Smooth muscle cell (in vitro differentiated cells): ENCODE measurements at regions not wholly inside any gene's neighbourhood (a gene's known extent, or its start where the extent isn't known, plus 50 kb on each side); places are given as distances from the start of the nearest gene placed in this dataset.

Experiments
- DNase-seq: peaks from one replicate; lab custom pipeline; 2025; ENCODE audit not compliant: unreplicated experiment; lab: John Stamatoyannopoulos, UW
- H2AFZ ChIP-seq: fragments of 200-600 bp; sonication (generic); 2 replicates; pipeline ENCODE4 v1.6.0; 2016; ENCODE audit warnings: antibody characterized with exemption, low read depth, mild to moderate bottlenecking
- H3F3A ChIP-seq: fragments of 200-600 bp; sonication (generic); 2 replicates; pipeline ENCODE4 v1.6.0; 2017; ENCODE audit warnings: antibody characterized with exemption, low read depth
- H3K27ac ChIP-seq: fragments of 200-600 bp; sonication (generic); 2 replicates; pipeline ENCODE4 v1.5.1; 2016; ENCODE audit warnings: low read depth, mild to moderate bottlenecking
- H3K27me3 ChIP-seq: fragments of 200-600 bp; sonication (generic); 2 replicates; pipeline ENCODE4 v1.6.1; 2016; ENCODE audit warnings: low read depth, mild to moderate bottlenecking
- H3K36me3 ChIP-seq: fragments of 200-600 bp; sonication (generic); 2 replicates; pipeline ENCODE4 v1.5.1; 2016; ENCODE audit warnings: low read depth
- H3K4me1 ChIP-seq: fragments of 200-600 bp; sonication (generic); 2 replicates; pipeline ENCODE4 v1.5.1; 2016; ENCODE audit warnings: low read depth
- H3K4me2 ChIP-seq: fragments of 200-600 bp; sonication (generic); 2 replicates; pipeline ENCODE4 v1.6.0; 2016; ENCODE audit warnings: mild to moderate bottlenecking
- H3K4me3 ChIP-seq: fragments of 200-600 bp; sonication (generic); 2 replicates; pipeline ENCODE4 v1.5.1; 2016; ENCODE audit warnings: mild to moderate bottlenecking
- H3K79me2 ChIP-seq: fragments of 200-600 bp; sonication (generic); 2 replicates; pipeline ENCODE4 v1.6.0; 2016; ENCODE audit warnings: low read depth, mild to moderate bottlenecking
- H3K9ac ChIP-seq: fragments of 200-600 bp; sonication (generic); 2 replicates; pipeline ENCODE4 v1.6.0; 2016; ENCODE audit warnings: low read depth
- H3K9me3 ChIP-seq: fragments of 200-600 bp; sonication (generic); replicated peaks from 2 replicates; pipeline ENCODE4 v1.5.1; 2016; ENCODE audit warnings: low read depth
- H4K20me1 ChIP-seq: fragments of 200-600 bp; sonication (generic); 2 replicates; pipeline ENCODE4 v1.6.0; 2016; ENCODE audit warnings: low read depth
- WGBS: methylation state at CpG from one replicate; pipeline ENCODE4 v1.1.7; 2016; ENCODE audit warnings: low lambda C conversion rate; 5-methylcytosine and 5-hydroxymethylcytosine counted together
- TF ChIP-seq, protein P1 (sequence below): fragments of 200-600 bp; sonication (generic); IDR thresholded peaks from 2 replicates; pipeline ENCODE4 v1.5.1; 2017; ENCODE audit warnings: borderline replicate concordance, mild to moderate bottlenecking, antibody characterized with exemption; ENCODE audit not compliant: insufficient read depth, poor library complexity, severe bottlenecking

DNA sequence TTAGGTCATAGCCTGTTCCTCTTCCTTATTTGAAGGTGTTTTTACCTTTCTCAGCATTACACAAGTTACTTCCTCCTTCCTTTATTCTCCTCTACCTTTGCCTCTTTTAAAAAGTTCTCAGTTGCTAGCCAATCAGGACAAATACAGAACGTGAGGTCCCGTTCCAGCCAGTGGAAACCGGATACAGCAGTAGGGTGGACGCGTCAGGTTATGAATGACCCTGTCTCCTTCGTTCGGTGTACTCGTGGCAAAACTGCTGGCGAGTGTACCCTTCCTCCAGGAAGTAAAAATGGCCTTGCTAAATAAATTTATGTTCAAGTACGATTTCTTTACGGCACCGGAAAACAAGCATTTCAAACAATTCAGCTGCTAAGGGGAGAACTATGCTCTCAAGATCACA, 77.0 kb upstream of the MLN start:
- WGBS: 92% methylated on average over 12 of the region's 12 CpGs
- Histone ChIP-seq H3K4me2 (no peak overlapping the region), H3K4me1 (no peaks in the 10 kb centered on the region), H3K36me3 (no peaks in the 10 kb centered on the region), H3K27me3 (peaks cover 33% of the 10 kb centered on the region), H3K4me3 (no peak overlapping the region), H2AFZ (no peak overlapping the region), H4K20me1 (no peaks in the 10 kb centered on the region), H3K9ac (no peak overlapping the region), H3K27ac (no peak overlapping the region), H3K9me3 (no peaks in the 10 kb centered on the region), H3F3A (peaks cover under 1% of the 10 kb centered on the region), H3K79me2 (no peaks in the 10 kb centered on the region)
- DNase-seq: no peak
- TF ChIP-seq, protein P1, sequence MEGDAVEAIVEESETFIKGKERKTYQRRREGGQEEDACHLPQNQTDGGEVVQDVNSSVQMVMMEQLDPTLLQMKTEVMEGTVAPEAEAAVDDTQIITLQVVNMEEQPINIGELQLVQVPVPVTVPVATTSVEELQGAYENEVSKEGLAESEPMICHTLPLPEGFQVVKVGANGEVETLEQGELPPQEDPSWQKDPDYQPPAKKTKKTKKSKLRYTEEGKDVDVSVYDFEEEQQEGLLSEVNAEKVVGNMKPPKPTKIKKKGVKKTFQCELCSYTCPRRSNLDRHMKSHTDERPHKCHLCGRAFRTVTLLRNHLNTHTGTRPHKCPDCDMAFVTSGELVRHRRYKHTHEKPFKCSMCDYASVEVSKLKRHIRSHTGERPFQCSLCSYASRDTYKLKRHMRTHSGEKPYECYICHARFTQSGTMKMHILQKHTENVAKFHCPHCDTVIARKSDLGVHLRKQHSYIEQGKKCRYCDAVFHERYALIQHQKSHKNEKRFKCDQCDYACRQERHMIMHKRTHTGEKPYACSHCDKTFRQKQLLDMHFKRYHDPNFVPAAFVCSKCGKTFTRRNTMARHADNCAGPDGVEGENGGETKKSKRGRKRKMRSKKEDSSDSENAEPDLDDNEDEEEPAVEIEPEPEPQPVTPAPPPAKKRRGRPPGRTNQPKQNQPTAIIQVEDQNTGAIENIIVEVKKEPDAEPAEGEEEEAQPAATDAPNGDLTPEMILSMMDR: no peak

DNA sequence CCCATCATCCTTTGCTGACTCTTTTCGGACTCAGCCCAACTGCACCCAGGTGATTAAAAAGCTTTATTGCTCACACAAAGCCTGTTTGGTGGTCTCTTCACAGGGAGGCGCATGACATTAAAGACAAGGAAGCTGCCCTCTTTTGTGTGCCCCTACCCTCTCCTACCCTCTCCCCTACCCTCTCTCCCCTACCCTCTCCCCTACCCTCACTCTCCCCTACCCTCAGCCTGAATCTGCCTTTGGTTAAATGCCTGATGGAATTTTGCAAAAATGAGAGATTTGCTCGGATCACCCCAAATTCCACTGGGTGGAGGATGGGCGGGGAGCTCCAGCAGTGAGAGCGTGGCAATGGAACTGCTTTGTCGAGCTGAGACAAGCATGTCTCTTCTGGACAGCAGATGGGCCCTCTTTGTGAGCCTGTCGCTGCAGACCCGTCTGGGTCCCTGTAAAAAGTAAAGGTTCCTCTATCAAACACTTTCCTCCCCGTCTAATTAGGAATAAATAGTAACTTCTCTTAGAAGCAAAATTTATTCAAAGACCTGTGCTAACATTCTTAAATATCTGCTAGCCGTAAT, 76.4 kb upstream of the MLN start:
- Histone ChIP-seq H4K20me1 (no peaks in the 10 kb centered on the region), H3K4me2 (no peak overlapping the region), H3K27me3 (peaks cover 33% of the 10 kb centered on the region), H3K9me3 (no peaks in the 10 kb centered on the region), H3K4me1 (no peaks in the 10 kb centered on the region), H3K27ac (no peak overlapping the region), H3K79me2 (no peaks in the 10 kb centered on the region), H3K9ac (no peak overlapping the region), H3F3A (no peaks in the 10 kb centered on the region), H3K4me3 (no peak overlapping the region), H2AFZ (no peak overlapping the region), H3K36me3 (no peaks in the 10 kb centered on the region)
- WGBS: 85% methylated on average over 10 of the region's 10 CpGs
- TF ChIP-seq, protein P1: no peak
- DNase-seq: no peak

DNA sequence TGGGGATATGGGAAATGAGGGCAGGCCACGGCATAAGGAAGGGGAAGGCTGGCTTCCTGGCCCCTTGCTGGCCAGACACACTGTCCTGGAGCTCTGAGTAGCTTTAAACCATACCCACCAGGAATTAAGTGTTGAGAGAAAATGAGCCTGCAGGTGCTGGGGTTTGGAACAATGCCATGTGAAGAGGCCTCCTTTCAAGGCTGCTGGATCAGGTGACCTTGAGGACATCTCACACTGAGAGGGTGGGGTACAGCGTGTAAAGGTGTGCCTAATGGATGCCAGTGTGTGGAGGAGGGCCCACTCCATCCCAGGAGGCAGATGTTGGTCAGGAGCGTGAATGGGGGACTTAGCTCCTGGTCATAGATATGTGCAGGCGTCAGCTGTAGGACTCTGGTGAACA, 74.8 kb upstream of the MLN start:
- peaks cover 25% of the 10 kb centered on the region for H3K27me3 ChIP-seq
- H3K36me3 ChIP-seq: no peaks in the 10 kb centered on the region
- no peak overlapping the region for H3K4me3 ChIP-seq
- no peaks in the 10 kb centered on the region for H3K79me2 ChIP-seq
- TF ChIP-seq, protein P1: no peak
- H3K9ac ChIP-seq: no peak overlapping the region
- H3F3A ChIP-seq: no peaks in the 10 kb centered on the region
- no peaks in the 10 kb centered on the region for H3K4me1 ChIP-seq
- H3K9me3 ChIP-seq: no peaks in the 10 kb centered on the region
- WGBS: 81% methylated on average over 4 of the region's 4 CpGs
- H3K27ac ChIP-seq: no peak overlapping the region
- H3K4me2 ChIP-seq: no peak overlapping the region
- H4K20me1 ChIP-seq: no peaks in the 10 kb centered on the region
- no peak overlapping the region for H2AFZ ChIP-seq
- no peak for DNase-seq

DNA sequence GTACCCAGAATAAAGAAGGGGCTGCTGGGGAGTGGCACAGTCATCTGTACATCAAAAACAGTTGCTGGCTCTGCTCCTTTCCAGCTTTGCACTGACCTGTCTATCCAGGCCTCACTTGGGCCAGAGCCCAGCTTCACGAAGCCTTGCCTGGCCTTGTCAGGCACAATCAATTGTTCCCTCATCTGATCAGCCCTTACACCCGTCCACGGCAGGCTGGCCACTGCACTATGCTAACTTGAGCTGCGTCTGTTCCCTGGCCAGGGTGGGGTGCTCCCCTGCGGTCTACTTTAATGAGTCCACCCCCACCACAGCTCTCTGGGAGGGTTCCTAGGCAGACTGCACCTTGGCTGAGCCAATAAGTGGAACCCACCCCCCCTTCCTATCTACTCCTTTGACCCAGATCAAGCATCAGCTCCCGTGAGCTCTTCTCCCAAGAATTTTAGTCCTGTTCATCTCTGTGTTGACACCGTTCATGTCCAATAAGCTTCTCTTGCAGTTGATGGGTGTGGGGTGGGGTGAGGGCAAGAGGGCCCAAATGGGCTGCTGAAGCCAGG, 74.3 kb upstream of the MLN start:
- no peak overlapping the region for H3K4me3 ChIP-seq
- 94% methylated on average over 7 of the region's 7 CpGs for WGBS
- H4K20me1 ChIP-seq: no peaks in the 10 kb centered on the region
- no peak for DNase-seq
- no peaks in the 10 kb centered on the region for H3F3A ChIP-seq
- H3K79me2 ChIP-seq: no peaks in the 10 kb centered on the region
- no peak overlapping the region for H3K27ac ChIP-seq
- H3K9me3 ChIP-seq: no peaks in the 10 kb centered on the region
- H3K9ac ChIP-seq: no peak overlapping the region
- TF ChIP-seq, protein P1: no peak
- no peak overlapping the region for H3K4me2 ChIP-seq
- no peak overlapping the region for H2AFZ ChIP-seq
- no peaks in the 10 kb centered on the region for H3K4me1 ChIP-seq
- H3K27me3 ChIP-seq: peaks cover 21% of the 10 kb centered on the region
- H3K36me3 ChIP-seq: no peaks in the 10 kb centered on the region
